ENCODE measurements at regions not wholly inside any gene's neighbourhood (a gene's known extent, or its start where the extent isn't known, plus 50 kb on each side); places are given as distances from the start of the nearest gene placed in this dataset.
"Not testable (repeated sequence)": the region's sequence is repeated elsewhere in the genome, so short reads cannot be mapped to it uniquely, and the experiment has no call there.

DNA sequence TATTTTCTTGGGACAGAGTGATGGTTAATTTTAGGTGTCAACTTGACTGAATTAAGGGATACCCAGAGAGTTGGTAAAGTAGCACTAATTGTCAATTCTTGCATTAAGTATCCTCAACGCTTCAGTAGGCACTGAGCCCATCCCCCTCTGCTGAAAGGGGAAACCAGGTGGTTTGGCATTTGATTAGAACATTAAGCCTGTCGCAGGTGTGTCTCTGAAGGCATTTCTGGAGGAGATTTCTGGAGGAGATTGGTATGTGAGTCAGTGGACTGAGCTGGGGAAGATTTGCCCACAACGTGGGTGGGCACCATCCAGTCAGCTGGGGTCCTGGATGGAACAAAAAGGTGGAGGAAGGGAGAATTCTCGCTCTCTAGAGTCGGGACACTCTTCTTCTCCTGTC lies 119.8 kb downstream of the RFX6 start:
- Histone ChIP-seq H3K27me3 (ENCODE audit: low read depth) (no peaks in the 10 kb centered on the region), H3K27ac (no peak overlapping the region), H3K4me3 (no peak overlapping the region), H3K9me3 (no peaks in the 10 kb centered on the region), H3K4me1 (no peaks in the 10 kb centered on the region), H3K36me3 (no peaks in the 10 kb centered on the region)
- TF ChIP-seq, protein P1, sequence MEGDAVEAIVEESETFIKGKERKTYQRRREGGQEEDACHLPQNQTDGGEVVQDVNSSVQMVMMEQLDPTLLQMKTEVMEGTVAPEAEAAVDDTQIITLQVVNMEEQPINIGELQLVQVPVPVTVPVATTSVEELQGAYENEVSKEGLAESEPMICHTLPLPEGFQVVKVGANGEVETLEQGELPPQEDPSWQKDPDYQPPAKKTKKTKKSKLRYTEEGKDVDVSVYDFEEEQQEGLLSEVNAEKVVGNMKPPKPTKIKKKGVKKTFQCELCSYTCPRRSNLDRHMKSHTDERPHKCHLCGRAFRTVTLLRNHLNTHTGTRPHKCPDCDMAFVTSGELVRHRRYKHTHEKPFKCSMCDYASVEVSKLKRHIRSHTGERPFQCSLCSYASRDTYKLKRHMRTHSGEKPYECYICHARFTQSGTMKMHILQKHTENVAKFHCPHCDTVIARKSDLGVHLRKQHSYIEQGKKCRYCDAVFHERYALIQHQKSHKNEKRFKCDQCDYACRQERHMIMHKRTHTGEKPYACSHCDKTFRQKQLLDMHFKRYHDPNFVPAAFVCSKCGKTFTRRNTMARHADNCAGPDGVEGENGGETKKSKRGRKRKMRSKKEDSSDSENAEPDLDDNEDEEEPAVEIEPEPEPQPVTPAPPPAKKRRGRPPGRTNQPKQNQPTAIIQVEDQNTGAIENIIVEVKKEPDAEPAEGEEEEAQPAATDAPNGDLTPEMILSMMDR (IDR thresholded peaks at IDR 0.05), result no peak
- DNase-seq, result no peak
- ATAC-seq, result no peak
- intact Hi-C loops (cut with DNase I), result no loop called here

DNA sequence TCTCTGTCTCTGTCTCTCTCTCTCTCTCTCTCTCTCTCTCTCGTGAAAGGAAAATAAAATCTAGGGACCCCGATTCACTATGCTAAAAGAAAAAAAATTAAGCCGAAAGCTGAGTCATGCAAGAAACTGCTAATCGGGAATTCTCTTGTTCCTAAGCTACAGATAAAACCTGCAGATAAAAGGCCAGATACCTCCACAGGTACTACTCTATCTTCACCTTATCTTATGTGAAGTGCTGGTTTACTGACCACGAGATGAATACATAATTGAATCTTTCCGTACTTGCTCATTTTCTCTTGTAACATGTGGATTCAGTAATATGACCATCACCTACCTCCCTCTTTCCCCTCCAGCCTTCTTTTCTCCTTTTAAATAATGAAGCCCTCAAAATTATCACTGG lies 120.5 kb downstream of the RFX6 start:
- intact Hi-C loops (cut with DNase I), result no loop called here
- ATAC-seq (no peak), DNase-seq (no peak)
- H3K36me3 ChIP-seq, result no peaks in the 10 kb centered on the region
- no peak overlapping the region for H3K27ac ChIP-seq
- H3K4me3 ChIP-seq, result no peak overlapping the region
- no peaks in the 10 kb centered on the region for H3K9me3 ChIP-seq
- TF ChIP-seq, protein P1 (IDR thresholded peaks at IDR 0.05), result no peak
- no peaks in the 10 kb centered on the region for H3K4me1 ChIP-seq
- no peaks in the 10 kb centered on the region for H3K27me3 ChIP-seq (ENCODE audit: low read depth)

DNA sequence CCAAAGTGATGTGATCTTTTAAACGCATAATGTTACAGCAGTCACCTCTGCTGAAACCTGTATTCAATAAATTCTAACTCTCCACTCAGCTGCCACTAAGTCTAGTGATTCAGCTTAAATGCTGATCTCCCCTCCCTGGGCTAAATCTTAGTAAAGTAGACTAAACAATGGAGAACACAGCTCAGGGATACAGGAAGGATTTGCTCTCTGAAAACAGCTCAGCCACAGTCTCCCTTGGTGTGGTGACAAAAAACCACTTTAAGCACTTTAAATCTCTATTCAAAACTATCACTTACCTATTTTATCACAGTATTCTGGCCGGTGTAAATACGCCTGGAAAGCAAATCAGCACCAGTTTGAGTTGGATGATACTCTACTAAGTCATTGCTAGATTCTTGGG lies 130.6 kb downstream of the RFX6 start:
- TF ChIP-seq, protein P1 (IDR thresholded peaks at IDR 0.05), result no peak
- H3K27me3 ChIP-seq (ENCODE audit: low read depth), result no peaks in the 10 kb centered on the region
- no peak for DNase-seq
- no peak overlapping the region for H3K27ac ChIP-seq
- no peaks in the 10 kb centered on the region for H3K4me1 ChIP-seq
- H3K36me3 ChIP-seq, result no peaks in the 10 kb centered on the region
- ATAC-seq, result no peak
- intact Hi-C loops (cut with DNase I), result no loop called here
- H3K4me3 ChIP-seq, result no peak overlapping the region
- H3K9me3 ChIP-seq, result no peaks in the 10 kb centered on the region

DNA sequence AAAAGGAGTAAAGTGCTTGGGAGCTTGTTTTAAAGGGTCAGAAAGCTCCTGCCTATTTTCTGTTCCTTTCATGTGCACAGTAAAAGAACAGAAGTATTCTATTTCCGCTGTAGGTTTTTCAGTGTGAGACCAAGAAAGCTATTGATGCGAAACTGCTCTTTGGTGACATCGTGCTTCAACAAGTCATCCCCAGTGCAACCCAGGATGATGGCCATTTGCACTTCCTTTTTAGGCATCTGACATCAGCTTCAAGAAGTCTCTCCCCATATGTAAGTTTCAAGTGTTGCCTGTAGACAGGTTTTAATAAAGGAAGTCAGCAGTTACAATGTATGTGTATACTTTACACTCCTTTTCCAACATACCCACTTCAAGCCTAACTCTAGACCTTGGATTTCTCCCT lies 131.6 kb downstream of the RFX6 start:
- Histone ChIP-seq H3K27me3 (ENCODE audit: low read depth) (no peaks in the 10 kb centered on the region), H3K27ac (no peak overlapping the region), H3K4me1 (no peaks in the 10 kb centered on the region), H3K9me3 (no peaks in the 10 kb centered on the region), H3K4me3 (no peak overlapping the region), H3K36me3 (no peaks in the 10 kb centered on the region)
- TF ChIP-seq, protein P1 (IDR thresholded peaks at IDR 0.05), result no peak
- ATAC-seq (no peak), DNase-seq (no peak)
- intact Hi-C loops (cut with DNase I), result no loop called here

DNA sequence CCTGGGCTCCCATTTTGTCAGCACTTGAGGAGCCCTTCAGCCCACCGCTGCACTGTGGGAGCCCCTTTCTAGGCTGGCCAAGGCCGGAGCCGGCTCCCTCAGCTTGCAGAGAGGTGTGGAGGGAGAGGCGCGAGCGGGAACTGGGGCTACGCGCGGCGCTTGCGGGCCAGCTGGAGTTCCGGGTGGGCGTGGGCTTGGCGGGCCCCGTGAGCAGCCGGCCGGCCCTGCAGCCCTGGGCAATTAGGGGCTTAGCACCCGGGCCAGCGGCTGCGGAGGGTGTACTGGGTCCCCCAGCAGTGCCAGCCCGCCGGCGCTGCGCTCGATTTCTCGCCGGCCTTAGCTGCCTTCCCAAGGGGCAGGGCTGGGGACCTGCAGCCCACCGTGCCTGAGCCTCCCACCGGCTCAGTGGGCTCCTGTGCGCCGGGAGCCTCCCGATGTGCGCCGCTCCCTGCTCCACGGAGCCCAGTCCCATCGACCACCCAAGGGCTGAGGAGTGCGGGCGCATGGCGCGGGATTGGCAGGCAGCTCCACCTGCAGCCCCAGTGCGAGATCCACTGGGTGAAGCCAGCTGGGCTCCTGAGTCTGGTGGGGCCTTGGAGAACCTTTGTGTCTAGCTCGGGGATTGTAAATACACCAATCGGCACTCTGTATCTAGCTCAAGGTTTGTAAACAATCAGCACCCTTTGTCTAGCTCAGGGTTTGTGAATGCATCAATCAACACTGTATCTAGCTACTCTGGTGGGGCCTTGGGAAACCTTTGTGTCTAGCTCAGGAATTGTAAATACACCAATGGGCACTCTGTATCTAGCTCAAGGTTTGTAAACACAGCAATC lies 137.8 kb downstream of the RFX6 start:
- ATAC-seq; H3K4me3 ChIP-seq; DNase-seq; intact Hi-C loops (cut with DNase I); H3K27ac ChIP-seq; H3K4me1 ChIP-seq; H3K27me3 ChIP-seq (ENCODE audit: low read depth); H3K9me3 ChIP-seq; H3K36me3 ChIP-seq: not testable (repeated sequence)

DNA sequence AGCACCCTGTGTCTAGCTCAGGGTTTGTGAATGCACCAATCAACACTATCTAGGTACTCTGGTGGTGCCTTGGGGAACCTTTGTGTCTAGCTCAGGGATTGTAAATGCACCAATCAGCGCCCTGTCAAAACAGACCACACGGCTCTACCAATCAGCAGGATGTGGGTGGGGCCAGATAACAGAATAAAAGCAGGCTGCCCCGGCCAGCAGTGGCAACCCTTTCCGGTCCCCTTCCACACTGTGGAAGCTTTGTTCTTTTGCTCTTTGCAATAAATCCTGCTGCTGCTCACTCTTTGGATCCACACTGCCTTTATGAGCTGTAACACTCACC lies 138.4 kb downstream of the RFX6 start:
- H3K4me3 ChIP-seq; H3K27ac ChIP-seq; DNase-seq; H3K27me3 ChIP-seq (ENCODE audit: low read depth); H3K4me1 ChIP-seq; ATAC-seq; H3K36me3 ChIP-seq; H3K9me3 ChIP-seq; intact Hi-C loops (cut with DNase I): not testable (repeated sequence)

Measured in lower lobe of right lung (tissue), 2 donors.